H9 (cell line): ENCODE measurements at regions not wholly inside any gene's neighbourhood (a gene's known extent, or its start where the extent isn't known, plus 50 kb on each side); places are given as distances from the start of the nearest gene placed in this dataset.

ENCODE experiments used
- DNase-seq: peaks from one replicate; pipeline ENCODE4 v3.0.0-alpha.2; 2017
- H2AFZ ChIP-seq: one replicate; pipeline ENCODE4 v1.6.1; 2013; ENCODE audit warnings: mild to moderate bottlenecking, low read length, control low read depth, moderate library complexity
- H2AK5ac ChIP-seq: 2 replicates; pipeline ENCODE4 v1.6.1; 2013; ENCODE audit warnings: low read length, control low read depth, mixed read lengths; ENCODE audit not compliant: insufficient read length
- H2BK120ac ChIP-seq: one replicate; pipeline ENCODE4 v1.6.1; 2013; ENCODE audit warnings: low read depth, mild to moderate bottlenecking, low read length, control low read depth, inconsistent platforms; ENCODE audit not compliant: poor library complexity, severe bottlenecking
- H2BK12ac ChIP-seq: 2 replicates; pipeline ENCODE4 v1.6.1; 2013; ENCODE audit warnings: low read length, control low read depth, mixed read lengths, low read depth; ENCODE audit not compliant: insufficient read length
- H2BK15ac ChIP-seq: 2 replicates; pipeline ENCODE4 v1.6.1; 2013; ENCODE audit warnings: low read depth, low read length, control low read depth
- H2BK20ac ChIP-seq: one replicate; pipeline ENCODE4 v1.6.1; 2013; ENCODE audit warnings: low read depth, mild to moderate bottlenecking, low read length, control low read depth, inconsistent platforms; ENCODE audit not compliant: poor library complexity, severe bottlenecking
- H2BK5ac ChIP-seq: 2 replicates; pipeline ENCODE4 v1.6.1; 2013; ENCODE audit warnings: low read length, control low read depth, mixed read lengths; ENCODE audit not compliant: insufficient read length
- H3K14ac ChIP-seq: 2 replicates; pipeline ENCODE4 v1.6.1; 2013; ENCODE audit warnings: low read length, control low read depth; ENCODE audit not compliant: insufficient read depth
- H3K18ac ChIP-seq: 2 replicates; pipeline ENCODE4 v1.6.1; 2013; ENCODE audit warnings: low read depth, mild to moderate bottlenecking, mixed read lengths, low read length, control low read depth; ENCODE audit not compliant: insufficient read length
- H3K23ac ChIP-seq: 2 replicates; pipeline ENCODE4 v1.6.1; 2013; ENCODE audit warnings: low read length, control low read depth, mixed read lengths, low read depth; ENCODE audit not compliant: insufficient read length
- H3K23me2 ChIP-seq: 2 replicates; pipeline ENCODE4 v1.6.1; 2013; ENCODE audit warnings: low read depth, mild to moderate bottlenecking, mixed read lengths, low read length, control low read depth; ENCODE audit not compliant: insufficient read length, poor library complexity, severe bottlenecking
- H3K27ac ChIP-seq: 2 replicates; pipeline ENCODE4 v1.5.1; 2013; ENCODE audit warnings: low read length, control low read depth, mixed read lengths, low read depth; ENCODE audit not compliant: insufficient read length
- H3K27me3 ChIP-seq: 2 replicates; pipeline ENCODE4 v1.6.1; 2013; ENCODE audit warnings: low read length, control low read depth, inconsistent platforms; ENCODE audit not compliant: insufficient read depth
- H3K4ac ChIP-seq: 2 replicates; pipeline ENCODE4 v1.6.1; 2013; ENCODE audit warnings: low read depth, mild to moderate bottlenecking, control low read depth, inconsistent platforms, low read length, moderate library complexity
- H3K4me1 ChIP-seq: 2 replicates; pipeline ENCODE4 v1.6.1; 2013; ENCODE audit warnings: low read length, control low read depth, inconsistent platforms; ENCODE audit not compliant: insufficient read depth
- H3K4me2 ChIP-seq: 2 replicates; pipeline ENCODE4 v1.6.1; 2013; ENCODE audit warnings: low read length, control low read depth, mixed read lengths; ENCODE audit not compliant: insufficient read length, insufficient read depth
- H3K56ac ChIP-seq: 2 replicates; pipeline ENCODE4 v1.6.1; 2013; ENCODE audit warnings: low read depth, mild to moderate bottlenecking, mixed read lengths, low read length, control low read depth; ENCODE audit not compliant: insufficient read length
- H3K79me1 ChIP-seq: 2 replicates; pipeline ENCODE4 v1.6.1; 2013; ENCODE audit warnings: low read depth, mild to moderate bottlenecking, moderate library complexity, low read length, control low read depth, inconsistent platforms; ENCODE audit not compliant: insufficient read depth, poor library complexity, severe bottlenecking
- H3K79me2 ChIP-seq: 2 replicates; pipeline ENCODE4 v1.6.1; 2013; ENCODE audit warnings: low read length, control low read depth, inconsistent platforms; ENCODE audit not compliant: insufficient read depth
- H3K9ac ChIP-seq: 2 replicates; pipeline ENCODE4 v1.6.1; 2013; ENCODE audit warnings: low read length, control low read depth, mixed read lengths; ENCODE audit not compliant: insufficient read length; ENCODE audit errors: extremely low read depth
- H3K9me3 ChIP-seq: one replicate; pipeline ENCODE4 v1.6.1; 2013; ENCODE audit warnings: low read depth, low read length, inconsistent platforms; ENCODE audit not compliant: control insufficient read depth
- H3T11ph ChIP-seq: one replicate; pipeline ENCODE4 v1.6.1; 2013; ENCODE audit warnings: mild to moderate bottlenecking, low read length, control low read depth, inconsistent platforms
- H4K20me1 ChIP-seq: one replicate; pipeline ENCODE4 v1.6.1; 2013; ENCODE audit not compliant: control insufficient read depth, insufficient read length, insufficient read depth
- H4K5ac ChIP-seq: 2 replicates; pipeline ENCODE4 v1.6.1; 2013; ENCODE audit warnings: low read depth, mild to moderate bottlenecking, mixed read lengths, low read length, control low read depth; ENCODE audit not compliant: insufficient read length
- H4K8ac ChIP-seq: replicated peaks from 2 replicates; pipeline ENCODE4 v1.6.1; 2013; ENCODE audit warnings: low read length, control low read depth, mixed read lengths, low read depth; ENCODE audit not compliant: insufficient read length
- H4K91ac ChIP-seq: 2 replicates; pipeline ENCODE4 v1.6.1; 2013; ENCODE audit warnings: low read depth, mild to moderate bottlenecking, moderate library complexity, mixed read lengths, low read length, control low read depth; ENCODE audit not compliant: insufficient read length
- H3K27ac Mint-ChIP-seq, 3 experiments: 2 replicates in 2 of 3; 3 replicates in 1 of 3; pipeline ENCODE4 v1.8.0; 2020 to 2021; ENCODE audit warnings: mixed read lengths in 3 of 3, mild to moderate bottlenecking in 1 of 3, moderate library complexity in 1 of 3
- H3K27me3 Mint-ChIP-seq: 2 replicates; pipeline ENCODE4 v1.8.0; 2021; ENCODE audit warnings: low read depth, mild to moderate bottlenecking, moderate library complexity, mixed read lengths
- H3K36me3 Mint-ChIP-seq, 3 experiments: 2 replicates in 2 of 3; 3 replicates in 1 of 3; pipeline ENCODE4 v1.8.0; 2020 to 2021; ENCODE audit warnings: low read depth in 3 of 3, mixed read lengths in 3 of 3; ENCODE audit not compliant: insufficient read depth in 1 of 3
- H3K4me1 Mint-ChIP-seq, 2 experiments: 2 replicates each; pipeline ENCODE4 v1.8.0; 2020; ENCODE audit warnings: mixed read lengths in 2 of 2
- H3K4me3 Mint-ChIP-seq, 2 experiments: 2 replicates in 1 of 2; 3 replicates in 1 of 2; pipeline ENCODE4 v1.8.0; 2020 to 2021; ENCODE audit warnings: mild to moderate bottlenecking in 2 of 2, mixed read lengths in 2 of 2, moderate library complexity in 1 of 2
- H3K9me3 Mint-ChIP-seq, 2 experiments: 2 replicates in 1 of 2; 3 replicates in 1 of 2; pipeline ENCODE4 v1.8.0; 2020; ENCODE audit warnings: mild to moderate bottlenecking in 2 of 2, mixed read lengths in 2 of 2, moderate library complexity in 1 of 2
- TF ChIP-seq, protein P1 (sequence below): fragments of 200-600 bp; sonication (generic); conservative IDR thresholded peaks from 3 replicates; pipeline ENCODE4 v1.8.0; 2021; ENCODE audit warnings: antibody characterized with exemption, mild to moderate bottlenecking

- H3K4me1 ChIP-seq, result peaks cover 5% of the 10 kb centered on the region; the same call in 1 of the 2 replicates
- no peak overlapping the region for H2BK12ac ChIP-seq
- H3K9ac ChIP-seq, result no peak overlapping the region
- no peaks in the 10 kb centered on the region for H3K79me2 ChIP-seq
- H3K9me3 ChIP-seq, result no peaks in the 10 kb centered on the region
- H3K27ac ChIP-seq, result no peak overlapping the region
- no peak overlapping the region for H2BK120ac ChIP-seq
- no peak overlapping the region for H2BK15ac ChIP-seq
- no peak overlapping the region for H2BK5ac ChIP-seq
- H4K8ac ChIP-seq, result no peak overlapping the region
- peak overlapping the region in 1 of 3 experiments; percentile 3; a peak in 1 of 7 replicates for H3K27ac Mint-ChIP-seq
- H3K23ac ChIP-seq, result no peak overlapping the region
- H2AFZ ChIP-seq, result no peak overlapping the region
- H3K4me1 Mint-ChIP-seq, result peaks cover 36 to 37% of the 10 kb centered on the region in 2 experiments
- no peak overlapping the region for H4K5ac ChIP-seq
- no peaks in the 10 kb centered on the region for H3K23me2 ChIP-seq
- no peak overlapping the region for H2BK20ac ChIP-seq
- no peak for DNase-seq
- TF ChIP-seq, protein P1, sequence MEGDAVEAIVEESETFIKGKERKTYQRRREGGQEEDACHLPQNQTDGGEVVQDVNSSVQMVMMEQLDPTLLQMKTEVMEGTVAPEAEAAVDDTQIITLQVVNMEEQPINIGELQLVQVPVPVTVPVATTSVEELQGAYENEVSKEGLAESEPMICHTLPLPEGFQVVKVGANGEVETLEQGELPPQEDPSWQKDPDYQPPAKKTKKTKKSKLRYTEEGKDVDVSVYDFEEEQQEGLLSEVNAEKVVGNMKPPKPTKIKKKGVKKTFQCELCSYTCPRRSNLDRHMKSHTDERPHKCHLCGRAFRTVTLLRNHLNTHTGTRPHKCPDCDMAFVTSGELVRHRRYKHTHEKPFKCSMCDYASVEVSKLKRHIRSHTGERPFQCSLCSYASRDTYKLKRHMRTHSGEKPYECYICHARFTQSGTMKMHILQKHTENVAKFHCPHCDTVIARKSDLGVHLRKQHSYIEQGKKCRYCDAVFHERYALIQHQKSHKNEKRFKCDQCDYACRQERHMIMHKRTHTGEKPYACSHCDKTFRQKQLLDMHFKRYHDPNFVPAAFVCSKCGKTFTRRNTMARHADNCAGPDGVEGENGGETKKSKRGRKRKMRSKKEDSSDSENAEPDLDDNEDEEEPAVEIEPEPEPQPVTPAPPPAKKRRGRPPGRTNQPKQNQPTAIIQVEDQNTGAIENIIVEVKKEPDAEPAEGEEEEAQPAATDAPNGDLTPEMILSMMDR, result no peak
- peak overlapping the region in 1 of 2 experiments; percentile 43; a peak in 1 of 5 replicates for H3K4me3 Mint-ChIP-seq
- no peak overlapping the region for H3K56ac ChIP-seq
- H2AK5ac ChIP-seq, result no peak overlapping the region
- peak overlapping the region; percentile 19 for H3K4me2 ChIP-seq
- no peak overlapping the region for H4K91ac ChIP-seq
- no peak overlapping the region for H3K14ac ChIP-seq
- peaks cover 0 to 2% (median 0%) of the 10 kb centered on the region in 3 experiments; a peak in 1 of 7 replicates for H3K36me3 Mint-ChIP-seq
- H3K9me3 Mint-ChIP-seq, result peaks cover 0 to 2% of the 10 kb centered on the region in 2 experiments; a peak in 3 of 5 replicates
- no peak overlapping the region for H3K4ac ChIP-seq
- H4K20me1 ChIP-seq, result no peaks in the 10 kb centered on the region
- H3K27me3 Mint-ChIP-seq, result no peaks in the 10 kb centered on the region; the same call in 1 of the 2 replicates
- no peaks in the 10 kb centered on the region for H3K79me1 ChIP-seq
- no peak overlapping the region for H3T11ph ChIP-seq
- H3K18ac ChIP-seq, result no peak overlapping the region
- no peaks in the 10 kb centered on the region for H3K27me3 ChIP-seq
These were observed 669.7 kb downstream of the NR2F1-AS1 start for GRCh38 chr5:92911293-92911692.
